ENCODE measurements at regions not wholly inside any gene's neighbourhood (a gene's known extent, or its start where the extent isn't known, plus 50 kb on each side); places are given as distances from the start of the nearest gene placed in this dataset.

DNA sequence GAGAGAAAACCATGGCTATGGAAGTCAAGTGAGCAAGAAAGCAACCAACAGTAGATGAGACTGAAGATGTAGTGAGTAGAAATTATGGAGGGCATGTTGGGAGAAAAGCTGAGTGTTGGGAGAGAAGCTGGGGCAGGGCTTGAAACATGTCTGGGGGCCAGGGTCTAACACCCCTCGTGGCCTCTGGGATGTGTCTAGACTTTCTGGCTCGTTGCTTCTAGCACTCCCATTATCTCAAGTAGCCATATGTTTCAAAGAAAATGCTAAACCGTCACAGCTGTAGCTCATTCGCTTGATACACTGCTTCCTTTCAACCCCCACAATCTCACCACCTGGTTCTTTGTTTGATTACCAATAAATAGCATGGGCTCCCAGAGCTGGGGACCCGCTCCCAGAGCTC lies 83.8 kb upstream of the BCHE start:
- no peaks in the 10 kb centered on the region for H3K27me3 ChIP-seq (ENCODE audit: control insufficient read depth, extremely low read depth, insufficient read depth, low read length)
- TF ChIP-seq EZH2 (IDR thresholded peaks at IDR 0.05; ENCODE audit: low read length), result no peak
- TF ChIP-seq, protein P1, sequence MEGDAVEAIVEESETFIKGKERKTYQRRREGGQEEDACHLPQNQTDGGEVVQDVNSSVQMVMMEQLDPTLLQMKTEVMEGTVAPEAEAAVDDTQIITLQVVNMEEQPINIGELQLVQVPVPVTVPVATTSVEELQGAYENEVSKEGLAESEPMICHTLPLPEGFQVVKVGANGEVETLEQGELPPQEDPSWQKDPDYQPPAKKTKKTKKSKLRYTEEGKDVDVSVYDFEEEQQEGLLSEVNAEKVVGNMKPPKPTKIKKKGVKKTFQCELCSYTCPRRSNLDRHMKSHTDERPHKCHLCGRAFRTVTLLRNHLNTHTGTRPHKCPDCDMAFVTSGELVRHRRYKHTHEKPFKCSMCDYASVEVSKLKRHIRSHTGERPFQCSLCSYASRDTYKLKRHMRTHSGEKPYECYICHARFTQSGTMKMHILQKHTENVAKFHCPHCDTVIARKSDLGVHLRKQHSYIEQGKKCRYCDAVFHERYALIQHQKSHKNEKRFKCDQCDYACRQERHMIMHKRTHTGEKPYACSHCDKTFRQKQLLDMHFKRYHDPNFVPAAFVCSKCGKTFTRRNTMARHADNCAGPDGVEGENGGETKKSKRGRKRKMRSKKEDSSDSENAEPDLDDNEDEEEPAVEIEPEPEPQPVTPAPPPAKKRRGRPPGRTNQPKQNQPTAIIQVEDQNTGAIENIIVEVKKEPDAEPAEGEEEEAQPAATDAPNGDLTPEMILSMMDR (optimal IDR thresholded peaks at IDR 0.05 in 1 of 3, IDR thresholded peaks at IDR 0.05 in 1 of 3, conservative IDR thresholded peaks at IDR 0.05 in 1 of 3; ENCODE audit: extremely low read depth in 1 of 3, insufficient read depth in 2 of 3, low read length in 3 of 3), result no peak
- FAIRE-seq (no peak), DNase-seq (ENCODE audit: low read depth, low spot score) (no peak)
- no peaks in the 10 kb centered on the region for H3K9me3 ChIP-seq (ENCODE audit: control insufficient read depth, low read depth, low read length)
- H3K79me2 ChIP-seq (ENCODE audit: control insufficient read depth, insufficient read depth, low read length), result no peaks in the 10 kb centered on the region
- H3K9me1 ChIP-seq (ENCODE audit: control insufficient read depth, extremely low read depth, insufficient read depth, low read length), result no peaks in the 10 kb centered on the region
- H3K27ac ChIP-seq (ENCODE audit: control insufficient read depth, insufficient read depth, low read length), result no peak overlapping the region
- dilution Hi-C loops (cut with MboI; ENCODE audit: extremely low pct_ligation_motif_present, low sequenced_read_pairs), result no loop called here
- H3K4me3 ChIP-seq (ENCODE audit: control insufficient read depth in 2 of 3, extremely low read depth in 1 of 3, insufficient read depth in 2 of 3, low read depth in 1 of 3, low read length in 3 of 3), result no peak overlapping the region
- H3K9ac ChIP-seq (ENCODE audit: control insufficient read depth, extremely low read depth, insufficient read depth, low read length), result no peak overlapping the region
- H2AFZ ChIP-seq (ENCODE audit: control insufficient read depth, low read length), result no peak overlapping the region
- no peaks in the 10 kb centered on the region for H3K4me1 ChIP-seq (ENCODE audit: control insufficient read depth, extremely low read depth, insufficient read depth, low read length)
- no peaks in the 10 kb centered on the region for H3K36me3 ChIP-seq (ENCODE audit: control insufficient read depth in 2 of 2, extremely low read depth in 1 of 2, insufficient read depth in 2 of 2, low read length in 2 of 2)
- H4K20me1 ChIP-seq (ENCODE audit: control insufficient read depth, extremely low read depth, insufficient read depth, low read length), result no peaks in the 10 kb centered on the region
- no peak overlapping the region for H3K4me2 ChIP-seq (ENCODE audit: control insufficient read depth, extremely low read depth, insufficient read depth, low read depth, low read length)

DNA sequence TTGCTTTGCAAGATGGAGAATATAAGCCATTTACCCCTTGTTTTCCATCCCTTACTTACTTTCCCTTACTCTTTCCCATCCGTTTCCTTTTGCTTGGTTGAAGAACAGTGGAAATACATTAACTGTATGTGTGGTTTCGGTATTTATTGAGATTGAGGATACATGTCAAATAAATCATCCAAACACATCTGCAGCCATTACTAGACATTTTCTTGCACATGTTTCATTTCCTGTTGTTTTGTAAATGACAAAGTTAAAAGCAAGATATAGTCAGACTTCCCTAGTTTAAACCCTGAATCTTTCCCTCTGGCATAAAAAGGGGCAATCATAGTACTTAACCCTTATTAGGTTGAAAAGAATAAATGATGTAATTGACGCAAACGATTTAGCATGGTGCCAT lies 82.1 kb upstream of the BCHE start:
- FAIRE-seq (no peak), DNase-seq (ENCODE audit: low read depth, low spot score) (no peak)
- TF ChIP-seq EZH2 (IDR thresholded peaks at IDR 0.05; ENCODE audit: low read length), result no peak
- TF ChIP-seq, protein P1 (optimal IDR thresholded peaks at IDR 0.05 in 1 of 3, IDR thresholded peaks at IDR 0.05 in 1 of 3, conservative IDR thresholded peaks at IDR 0.05 in 1 of 3; ENCODE audit: extremely low read depth in 1 of 3, insufficient read depth in 2 of 3, low read length in 3 of 3), result no peak
- no peaks in the 10 kb centered on the region for H3K36me3 ChIP-seq (ENCODE audit: control insufficient read depth in 2 of 2, extremely low read depth in 1 of 2, insufficient read depth in 2 of 2, low read length in 2 of 2)
- no peaks in the 10 kb centered on the region for H3K9me3 ChIP-seq (ENCODE audit: control insufficient read depth, low read depth, low read length)
- H3K27ac ChIP-seq (ENCODE audit: control insufficient read depth, insufficient read depth, low read length), result no peak overlapping the region
- no peak overlapping the region for H3K9ac ChIP-seq (ENCODE audit: control insufficient read depth, extremely low read depth, insufficient read depth, low read length)
- no peaks in the 10 kb centered on the region for H4K20me1 ChIP-seq (ENCODE audit: control insufficient read depth, extremely low read depth, insufficient read depth, low read length)
- H3K4me3 ChIP-seq (ENCODE audit: control insufficient read depth in 2 of 3, extremely low read depth in 1 of 3, insufficient read depth in 2 of 3, low read depth in 1 of 3, low read length in 3 of 3), result no peak overlapping the region
- H3K79me2 ChIP-seq (ENCODE audit: control insufficient read depth, insufficient read depth, low read length), result no peaks in the 10 kb centered on the region
- H3K4me2 ChIP-seq (ENCODE audit: control insufficient read depth, extremely low read depth, insufficient read depth, low read depth, low read length), result no peak overlapping the region
- H3K27me3 ChIP-seq (ENCODE audit: control insufficient read depth, extremely low read depth, insufficient read depth, low read length), result no peaks in the 10 kb centered on the region
- H2AFZ ChIP-seq (ENCODE audit: control insufficient read depth, low read length), result no peak overlapping the region
- dilution Hi-C loops (cut with MboI; ENCODE audit: extremely low pct_ligation_motif_present, low sequenced_read_pairs), result no loop called here
- no peaks in the 10 kb centered on the region for H3K4me1 ChIP-seq (ENCODE audit: control insufficient read depth, extremely low read depth, insufficient read depth, low read length)
- H3K9me1 ChIP-seq (ENCODE audit: control insufficient read depth, extremely low read depth, insufficient read depth, low read length), result no peaks in the 10 kb centered on the region

Data from keratinocyte (primary cell).